ENCODE measurements at regions not wholly inside any gene's neighbourhood (a gene's known extent, or its start where the extent isn't known, plus 50 kb on each side); places are given as distances from the start of the nearest gene placed in this dataset.

DNA sequence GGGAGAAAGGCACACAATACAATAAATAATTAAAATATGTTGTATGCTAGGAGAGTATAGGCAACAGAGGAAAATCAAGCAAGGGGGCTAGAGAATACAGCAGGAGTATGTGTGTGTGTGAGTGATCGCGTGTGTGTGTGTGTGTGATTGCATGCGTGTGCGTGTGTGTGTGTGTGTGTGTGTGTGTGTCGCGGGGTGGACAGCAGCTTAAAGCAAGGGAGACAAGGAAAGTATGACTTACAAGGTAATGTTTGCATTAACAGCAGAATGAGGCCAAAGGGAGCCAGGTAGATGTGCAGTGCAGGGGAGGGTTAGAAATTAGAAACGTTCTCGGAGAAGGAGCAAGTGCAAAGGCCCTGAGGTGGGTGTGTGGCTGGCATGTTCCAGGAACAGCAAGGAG is 57.4 kb upstream of the KCNA1 start:
- no peak for DNase-seq
- H3K4me1 Mint-ChIP-seq (ENCODE audit: low read depth) = no peaks in the 10 kb centered on the region
- H3K4me3 Mint-ChIP-seq = no peak overlapping the region
- H3K27ac Mint-ChIP-seq = no peak overlapping the region
- no peaks in the 10 kb centered on the region for H3K36me3 Mint-ChIP-seq (ENCODE audit: low read depth)
- peaks cover 29% of the 10 kb centered on the region for H3K27me3 Mint-ChIP-seq (ENCODE audit: insufficient read depth)
- no peaks in the 10 kb centered on the region for H3K9me3 Mint-ChIP-seq
- TF ChIP-seq, protein P1, sequence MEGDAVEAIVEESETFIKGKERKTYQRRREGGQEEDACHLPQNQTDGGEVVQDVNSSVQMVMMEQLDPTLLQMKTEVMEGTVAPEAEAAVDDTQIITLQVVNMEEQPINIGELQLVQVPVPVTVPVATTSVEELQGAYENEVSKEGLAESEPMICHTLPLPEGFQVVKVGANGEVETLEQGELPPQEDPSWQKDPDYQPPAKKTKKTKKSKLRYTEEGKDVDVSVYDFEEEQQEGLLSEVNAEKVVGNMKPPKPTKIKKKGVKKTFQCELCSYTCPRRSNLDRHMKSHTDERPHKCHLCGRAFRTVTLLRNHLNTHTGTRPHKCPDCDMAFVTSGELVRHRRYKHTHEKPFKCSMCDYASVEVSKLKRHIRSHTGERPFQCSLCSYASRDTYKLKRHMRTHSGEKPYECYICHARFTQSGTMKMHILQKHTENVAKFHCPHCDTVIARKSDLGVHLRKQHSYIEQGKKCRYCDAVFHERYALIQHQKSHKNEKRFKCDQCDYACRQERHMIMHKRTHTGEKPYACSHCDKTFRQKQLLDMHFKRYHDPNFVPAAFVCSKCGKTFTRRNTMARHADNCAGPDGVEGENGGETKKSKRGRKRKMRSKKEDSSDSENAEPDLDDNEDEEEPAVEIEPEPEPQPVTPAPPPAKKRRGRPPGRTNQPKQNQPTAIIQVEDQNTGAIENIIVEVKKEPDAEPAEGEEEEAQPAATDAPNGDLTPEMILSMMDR (IDR thresholded peaks at IDR 0.05) = no peak

GRCh38 chr12:4852911-4853310 is 56.8 kb upstream of the KCNA1 start:
- TF ChIP-seq, protein P1 (IDR thresholded peaks at IDR 0.05) = no peak
- H3K27ac Mint-ChIP-seq = no peak overlapping the region
- peaks cover 5% of the 10 kb centered on the region for H3K4me1 Mint-ChIP-seq (ENCODE audit: low read depth)
- DNase-seq = no peak
- no peak overlapping the region for H3K4me3 Mint-ChIP-seq
- peaks cover 29% of the 10 kb centered on the region for H3K27me3 Mint-ChIP-seq (ENCODE audit: insufficient read depth)
- H3K36me3 Mint-ChIP-seq (ENCODE audit: low read depth) = no peaks in the 10 kb centered on the region
- H3K9me3 Mint-ChIP-seq = no peaks in the 10 kb centered on the region

DNA sequence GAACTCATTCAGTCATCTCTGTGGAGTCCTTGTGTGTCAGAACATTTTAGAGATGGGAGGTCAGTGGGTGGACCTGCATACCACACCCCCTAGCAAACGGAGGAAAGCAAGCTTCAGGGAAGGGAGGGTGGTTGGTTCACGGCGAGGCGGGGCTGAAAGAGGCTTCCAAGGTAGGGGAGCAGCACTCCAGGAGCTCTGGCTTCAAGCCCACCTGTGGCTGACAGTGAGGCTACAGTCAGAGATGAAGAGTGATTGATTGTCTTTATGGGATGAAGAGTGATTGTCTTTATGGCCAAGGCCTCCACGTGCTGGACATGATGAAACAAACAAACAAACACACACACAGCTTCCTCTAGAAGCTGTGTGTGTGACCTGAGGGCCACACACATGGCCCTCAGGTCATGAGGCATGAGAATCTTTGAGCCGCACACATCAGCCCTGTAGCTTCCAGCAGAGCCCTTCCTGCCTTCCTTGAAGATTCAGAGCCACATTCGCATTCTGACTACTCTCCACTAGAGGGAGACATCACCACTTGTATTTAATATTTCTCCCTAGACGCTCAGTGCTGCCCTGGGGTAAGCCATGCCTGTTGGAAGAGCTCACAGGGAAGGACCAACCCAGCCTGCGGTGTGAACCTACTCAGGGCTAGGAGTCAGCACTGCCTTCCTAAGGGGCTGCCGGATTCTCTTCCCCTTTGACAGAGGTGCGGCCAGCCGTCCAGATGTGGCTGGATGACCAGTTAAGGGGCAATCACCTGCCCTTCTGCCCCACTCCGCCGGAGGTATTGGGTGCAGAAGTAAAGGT is 54.4 kb upstream of the KCNA1 start:
- H3K4me1 Mint-ChIP-seq (ENCODE audit: low read depth) = peaks cover 9% of the 10 kb centered on the region
- H3K9me3 Mint-ChIP-seq = no peaks in the 10 kb centered on the region
- H3K27me3 Mint-ChIP-seq (ENCODE audit: insufficient read depth) = peaks cover 43% of the 10 kb centered on the region
- no peak overlapping the region for H3K4me3 Mint-ChIP-seq
- H3K27ac Mint-ChIP-seq = no peak overlapping the region
- H3K36me3 Mint-ChIP-seq (ENCODE audit: low read depth) = no peaks in the 10 kb centered on the region
- TF ChIP-seq, protein P1 (IDR thresholded peaks at IDR 0.05) = peak; percentile 93
- DNase-seq = peak; percentile 80

- Mint-ChIP-seq H3K9me3 (no peaks in the 10 kb centered on the region), H3K27ac (no peak overlapping the region), H3K36me3 (ENCODE audit: low read depth) (no peaks in the 10 kb centered on the region), H3K27me3 (ENCODE audit: insufficient read depth) (peaks cover 44% of the 10 kb centered on the region), H3K4me3 (no peak overlapping the region), H3K4me1 (ENCODE audit: low read depth) (peaks cover 9% of the 10 kb centered on the region)
- DNase-seq = no peak
- TF ChIP-seq, protein P1 (IDR thresholded peaks at IDR 0.05) = no peak
Measured at GRCh38 chr12:4856596-4856995, 53.1 kb upstream of the KCNA1 start.

DNA sequence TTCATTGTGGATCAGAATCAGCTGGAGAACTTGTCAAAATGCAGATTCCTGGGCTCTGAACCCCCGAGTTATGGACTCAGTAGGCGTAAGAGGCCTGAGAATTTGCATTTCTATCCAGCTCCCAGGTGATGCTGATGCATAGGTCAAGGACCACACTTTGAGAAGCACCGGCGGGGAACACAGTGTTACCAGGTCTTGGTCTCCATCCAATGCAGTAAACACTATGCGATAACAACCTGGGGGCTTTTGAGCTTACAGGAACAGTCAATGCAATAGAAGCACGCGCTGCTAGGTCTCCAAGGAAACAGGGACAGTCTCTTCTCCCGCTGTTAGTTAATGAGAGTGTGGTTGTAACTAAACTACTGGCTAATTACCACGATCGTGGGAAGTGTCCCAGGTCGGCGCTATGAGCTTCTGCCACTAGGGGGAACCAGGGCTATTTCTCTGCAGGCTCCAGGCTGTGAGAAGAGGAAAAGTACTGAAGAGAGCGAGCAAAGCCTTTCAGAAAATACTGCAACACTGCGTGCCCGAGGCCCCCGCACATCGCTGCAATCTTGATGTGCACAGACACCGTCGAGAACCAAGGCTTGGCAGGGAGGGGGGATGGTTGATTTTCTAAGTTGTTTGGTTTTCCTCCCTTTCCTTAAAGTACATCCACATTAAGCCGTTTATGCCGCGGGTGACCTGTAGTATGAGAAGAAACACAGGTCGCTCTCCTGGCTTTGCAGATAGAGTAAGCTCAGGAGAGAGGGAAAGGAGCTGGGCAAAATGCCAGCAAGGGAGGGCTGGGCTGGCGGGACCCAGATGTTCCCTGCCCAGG is 52.0 kb upstream of the KCNA1 start:
- TF ChIP-seq, protein P1 (IDR thresholded peaks at IDR 0.05) = peak; percentile 94
- no peaks in the 10 kb centered on the region for H3K9me3 Mint-ChIP-seq
- no peak overlapping the region for H3K27ac Mint-ChIP-seq
- H3K4me1 Mint-ChIP-seq (ENCODE audit: low read depth) = peaks cover 9% of the 10 kb centered on the region
- peak overlapping the region; percentile 73 for H3K4me3 Mint-ChIP-seq
- peak; percentile 64 for DNase-seq
- no peaks in the 10 kb centered on the region for H3K36me3 Mint-ChIP-seq (ENCODE audit: low read depth)
- H3K27me3 Mint-ChIP-seq (ENCODE audit: insufficient read depth) = peaks cover 40% of the 10 kb centered on the region
